Mammary epithelial cell (primary cell): ENCODE measurements at regions not wholly inside any gene's neighbourhood (a gene's known extent, or its start where the extent isn't known, plus 50 kb on each side); places are given as distances from the start of the nearest gene placed in this dataset.

Experiments
- CTCF ChIP-seq, 2 donors: IDR thresholded peaks in 1 of 2; conservative IDR thresholded peaks in 1 of 2; 2 replicates each; pipeline ENCODE4 v1.5.1; 2011 to 2012; ENCODE audit warnings: inconsistent platforms in 2 of 2, low read length in 2 of 2, mild to moderate bottlenecking in 2 of 2, control low read depth in 1 of 2, low read depth in 1 of 2; ENCODE audit not compliant: insufficient read depth in 1 of 2; ENCODE audit errors: extremely low read depth in 1 of 2
- EZH2 ChIP-seq: IDR thresholded peaks from 2 replicates; pipeline ENCODE4 v1.6.1; 2012; ENCODE audit warnings: low read length, inconsistent platforms, borderline replicate concordance

GRCh38 chr21:31573217-31573616 is 86.3 kb upstream of the SOD1 start:
- no peak for TF ChIP-seq EZH2
- TF ChIP-seq CTCF (conservative IDR thresholded peaks at IDR 0.05 in 1 of 2, IDR thresholded peaks at IDR 0.05 in 1 of 2; ENCODE audit: extremely low read depth in 1 of 2, insufficient read depth in 1 of 2, low read depth in 1 of 2, low read length in 2 of 2) = no peak
